ENCODE measurements at regions not wholly inside any gene's neighbourhood (a gene's known extent, or its start where the extent isn't known, plus 50 kb on each side); places are given as distances from the start of the nearest gene placed in this dataset.

GRCh38 chr5:17004441-17005106, 68.5 kb upstream of the MYO10 start:
- no peak for TF ChIP-seq CTCF (IDR thresholded peaks at IDR 0.05; ENCODE audit: extremely low read depth in 1 of 2, insufficient read depth in 1 of 2, low read depth in 1 of 2, low read length in 2 of 2)
- TF ChIP-seq POLR2A (IDR thresholded peaks at IDR 0.05; ENCODE audit: low read depth, low read length) = no peak
- TF ChIP-seq GATA2 (IDR thresholded peaks at IDR 0.05; ENCODE audit: insufficient read depth, insufficient read length, low read depth, low read length) = no peak

Data from endothelial cell of umbilical vein (primary cell).